ENCODE measurements at regions not wholly inside any gene's neighbourhood (a gene's known extent, or its start where the extent isn't known, plus 50 kb on each side); places are given as distances from the start of the nearest gene placed in this dataset.
"Not testable (repeated sequence)": the region's sequence is repeated elsewhere in the genome, so short reads cannot be mapped to it uniquely, and the experiment has no call there.

DNA sequence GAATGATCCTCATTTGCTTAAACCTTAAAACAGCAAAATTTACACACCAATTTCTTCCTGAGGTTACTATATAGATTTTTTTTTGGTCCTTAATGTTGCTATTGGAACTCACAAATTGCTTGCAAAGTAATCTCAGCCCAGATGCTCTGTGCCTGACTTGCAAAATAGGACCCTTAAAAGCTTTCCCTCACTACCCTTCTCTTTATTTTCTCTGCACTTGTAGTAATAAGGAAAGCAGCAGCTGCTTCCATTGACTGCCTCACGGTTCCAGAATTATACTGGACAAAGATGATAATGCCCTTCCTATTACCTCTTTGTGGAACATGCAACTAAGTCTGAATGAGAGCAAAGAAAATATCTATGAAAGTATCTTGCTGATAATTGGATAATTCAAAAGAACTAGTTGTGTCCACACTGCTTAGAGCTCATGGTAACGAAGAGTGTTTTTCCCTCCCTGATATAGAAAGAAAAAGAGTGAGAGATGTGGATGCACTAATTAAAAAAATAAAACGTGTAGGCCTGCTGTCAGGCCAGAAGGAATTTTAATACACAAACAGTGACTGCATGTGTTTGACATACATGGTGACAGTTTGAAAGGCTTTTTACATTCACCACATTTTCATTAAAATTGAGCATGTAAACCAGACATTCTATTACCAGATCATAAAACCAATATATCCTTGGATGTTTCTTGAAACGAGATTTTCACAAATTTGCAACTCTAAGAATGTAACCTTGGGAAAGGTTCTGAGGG, 783.1 kb downstream of the GBE1 start:
- no peak overlapping the region for H3K4me3 ChIP-seq (ENCODE audit: low read depth, low read length)
- H3K27ac ChIP-seq (ENCODE audit: low read depth): no peak overlapping the region
- WGBS: 36% methylated on average over 4 of the region's 4 CpGs
- no peaks in the 10 kb centered on the region for H3K4me1 ChIP-seq (ENCODE audit: insufficient read depth)
- H3K36me3 ChIP-seq (ENCODE audit: insufficient read depth): no peaks in the 10 kb centered on the region
- no peak for DNase-seq (ENCODE audit: extremely low spot score)

DNA sequence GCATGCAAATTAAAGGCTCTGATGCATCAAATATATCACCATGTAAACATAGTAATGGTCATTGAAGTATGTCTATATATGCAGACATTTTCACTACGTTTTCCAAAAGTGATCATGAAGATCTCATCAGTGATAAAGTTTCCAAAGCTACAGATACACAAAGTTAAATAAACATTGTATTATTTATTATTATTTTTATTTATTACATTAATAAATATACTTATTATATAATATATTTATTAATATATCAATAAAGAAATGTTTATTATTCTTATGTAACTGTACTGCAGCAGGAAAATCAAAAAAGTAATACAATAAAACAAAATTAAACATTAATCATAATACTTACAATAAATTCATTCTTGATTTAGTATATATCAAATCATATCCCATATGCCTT, 791.2 kb downstream of the GBE1 start:
- no peak overlapping the region for H3K4me3 ChIP-seq (ENCODE audit: low read depth, low read length)
- no peak for DNase-seq (ENCODE audit: extremely low spot score)
- no peaks in the 10 kb centered on the region for H3K36me3 ChIP-seq (ENCODE audit: insufficient read depth)
- WGBS: 72% methylated on average over 1 of the region's 1 CpG
- H3K27ac ChIP-seq (ENCODE audit: low read depth): no peak overlapping the region
- no peaks in the 10 kb centered on the region for H3K4me1 ChIP-seq (ENCODE audit: insufficient read depth)

DNA sequence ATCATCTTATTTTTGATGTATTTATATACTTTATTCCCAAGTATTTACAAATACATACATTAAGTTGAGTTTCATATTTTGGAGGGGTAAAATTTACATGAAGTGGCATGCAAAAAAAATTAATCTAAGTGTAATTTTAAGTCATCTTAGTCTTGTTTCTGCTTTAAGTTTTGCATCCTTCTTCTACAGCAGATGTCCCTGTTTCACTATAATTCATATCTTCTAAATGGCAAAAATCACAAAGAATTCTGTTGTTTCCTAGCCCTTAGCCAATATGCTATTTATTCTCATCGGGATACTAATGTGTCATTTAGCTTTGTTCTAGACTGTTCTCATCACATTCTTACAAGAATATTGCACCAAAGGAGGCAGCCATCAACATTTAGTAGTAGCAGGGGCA, 831.9 kb downstream of the GBE1 start:
- 95% methylated on average over 1 of the region's 1 CpG for WGBS
- Histone ChIP-seq H3K4me3 (ENCODE audit: low read depth, low read length) (no peak overlapping the region), H3K36me3 (ENCODE audit: insufficient read depth) (no peaks in the 10 kb centered on the region), H3K27ac (ENCODE audit: low read depth) (no peak overlapping the region), H3K4me1 (ENCODE audit: insufficient read depth) (no peaks in the 10 kb centered on the region)
- no peak for DNase-seq (ENCODE audit: extremely low spot score)

DNA sequence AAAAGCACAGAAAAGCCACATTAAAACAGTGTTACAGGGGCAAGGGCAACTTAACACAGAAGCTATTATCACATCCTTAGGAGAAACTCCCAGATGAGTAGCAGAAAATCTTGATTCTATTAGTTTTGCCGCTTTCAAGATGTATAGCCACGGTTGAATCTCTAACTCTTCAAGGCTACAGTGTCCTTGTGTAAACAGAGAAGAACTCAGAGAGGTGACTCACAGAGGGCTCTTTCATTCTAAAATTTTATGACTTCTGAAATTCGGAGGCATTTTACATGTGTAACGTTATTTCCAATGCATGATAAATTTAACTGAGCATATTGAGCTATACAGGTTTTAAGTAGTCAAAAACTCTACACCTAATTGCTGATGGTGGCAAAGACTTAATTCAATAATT, 846.6 kb downstream of the GBE1 start:
- Histone ChIP-seq H3K27ac (ENCODE audit: low read depth) (no peak overlapping the region), H3K36me3 (ENCODE audit: insufficient read depth) (no peaks in the 10 kb centered on the region), H3K4me1 (ENCODE audit: insufficient read depth) (no peaks in the 10 kb centered on the region), H3K4me3 (ENCODE audit: low read depth, low read length) (no peak overlapping the region)
- WGBS: 60% methylated on average over 4 of the region's 4 CpGs
- DNase-seq (ENCODE audit: extremely low spot score): no peak

DNA sequence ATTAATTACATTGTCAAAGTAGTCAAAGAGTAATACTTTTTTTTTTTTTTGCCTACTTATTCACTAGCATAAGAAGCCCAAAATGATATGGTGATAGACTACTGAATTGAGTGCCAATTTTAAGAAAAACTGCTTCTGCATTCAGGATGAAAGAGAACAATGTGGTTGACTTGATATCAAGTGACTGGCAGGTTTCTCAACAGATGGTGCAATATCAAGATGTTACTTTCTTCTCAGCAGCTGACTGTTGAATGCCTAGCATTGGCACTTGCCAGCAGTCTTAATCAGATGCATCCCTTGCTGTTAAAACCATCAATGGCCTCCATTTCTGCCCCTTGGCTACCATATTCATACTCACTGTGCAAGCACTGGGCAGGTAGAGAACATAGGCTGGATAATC, 863.2 kb downstream of the GBE1 start:
- Histone ChIP-seq H3K4me3 (ENCODE audit: low read depth, low read length) (no peak overlapping the region), H3K36me3 (ENCODE audit: insufficient read depth) (no peaks in the 10 kb centered on the region), H3K27ac (ENCODE audit: low read depth) (no peak overlapping the region)

DNA sequence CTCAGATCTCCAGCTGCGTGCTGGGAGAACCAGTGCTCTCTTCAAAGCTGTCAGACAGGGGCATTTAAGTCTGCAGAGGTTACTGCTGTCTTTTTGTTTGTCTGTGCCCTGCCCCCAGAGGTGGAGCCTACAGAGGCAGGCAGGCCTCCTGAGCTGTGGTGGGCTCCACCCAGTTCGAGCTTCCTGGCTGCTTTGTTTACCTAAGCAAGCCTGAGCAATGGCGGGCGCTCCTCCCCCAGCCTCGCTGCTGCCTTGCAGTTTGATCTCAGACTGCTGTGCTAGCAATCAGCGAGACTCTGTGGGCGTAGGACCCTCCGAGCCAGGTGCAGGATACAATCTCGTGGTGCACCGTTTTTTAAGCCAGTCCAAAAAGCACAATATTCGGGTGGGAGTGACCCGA, 864.4 kb downstream of the GBE1 start:
- not testable (repeated sequence) for H3K27ac ChIP-seq (ENCODE audit: low read depth); H3K4me1 ChIP-seq (ENCODE audit: insufficient read depth); H3K4me3 ChIP-seq (ENCODE audit: low read depth, low read length); H3K36me3 ChIP-seq (ENCODE audit: insufficient read depth); DNase-seq (ENCODE audit: extremely low spot score)
- WGBS: 78% methylated on average over 11 of the region's 12 CpGs

More for the DNA sequence above, 863.2 kb downstream of the GBE1 start:
- DNase-seq (ENCODE audit: extremely low spot score): no peak
- H3K4me1 ChIP-seq (ENCODE audit: insufficient read depth): no peaks in the 10 kb centered on the region

DNA sequence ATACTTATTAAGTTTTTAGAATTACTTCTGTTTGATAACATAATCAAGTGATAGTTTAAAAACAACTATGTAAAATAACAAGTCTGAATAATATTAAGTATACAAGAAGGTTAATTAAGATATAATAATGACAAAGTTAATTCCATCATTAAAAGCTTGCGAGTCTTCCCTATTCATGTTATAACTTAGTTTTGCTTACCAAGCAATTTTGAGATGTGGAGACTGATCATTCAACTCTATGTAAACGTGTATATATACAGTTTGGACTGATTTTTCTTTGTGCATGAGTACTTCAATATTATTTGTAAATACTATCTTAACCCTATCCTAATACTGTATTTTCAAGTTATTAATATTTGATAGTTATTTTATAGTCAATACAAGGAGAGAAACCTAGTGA, 870.9 kb downstream of the GBE1 start:
- H3K4me3 ChIP-seq (ENCODE audit: low read depth, low read length): no peak overlapping the region
- no peaks in the 10 kb centered on the region for H3K36me3 ChIP-seq (ENCODE audit: insufficient read depth)
- 80% methylated on average over 2 of the region's 2 CpGs for WGBS
- no peak overlapping the region for H3K27ac ChIP-seq (ENCODE audit: low read depth)
- no peaks in the 10 kb centered on the region for H3K4me1 ChIP-seq (ENCODE audit: insufficient read depth)
- DNase-seq (ENCODE audit: extremely low spot score): no peak

DNA sequence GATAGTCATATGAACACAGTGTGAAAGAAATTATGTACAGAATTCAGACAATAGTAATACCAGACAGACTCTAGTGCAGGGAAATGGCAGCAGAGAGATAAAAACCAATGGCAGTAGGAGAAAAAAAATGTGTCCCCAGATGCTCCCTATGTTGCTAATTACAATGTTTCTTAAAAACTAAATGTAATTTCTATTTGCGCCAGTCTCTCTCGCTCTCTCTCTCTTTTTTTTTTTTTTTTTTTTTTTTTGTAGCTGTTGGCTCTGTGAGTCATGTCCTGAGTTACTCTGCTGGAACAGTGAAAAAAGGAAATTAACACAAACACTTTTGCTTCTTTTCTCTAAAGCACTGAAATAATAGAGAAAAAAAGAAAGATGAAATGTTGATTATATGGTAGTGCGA, 871.9 kb downstream of the GBE1 start:
- DNase-seq (ENCODE audit: extremely low spot score): no peak
- no peak overlapping the region for H3K27ac ChIP-seq (ENCODE audit: low read depth)
- WGBS: 75% methylated on average over 3 of the region's 3 CpGs
- no peaks in the 10 kb centered on the region for H3K4me1 ChIP-seq (ENCODE audit: insufficient read depth)
- no peak overlapping the region for H3K4me3 ChIP-seq (ENCODE audit: low read depth, low read length)
- H3K36me3 ChIP-seq (ENCODE audit: insufficient read depth): no peaks in the 10 kb centered on the region

DNA sequence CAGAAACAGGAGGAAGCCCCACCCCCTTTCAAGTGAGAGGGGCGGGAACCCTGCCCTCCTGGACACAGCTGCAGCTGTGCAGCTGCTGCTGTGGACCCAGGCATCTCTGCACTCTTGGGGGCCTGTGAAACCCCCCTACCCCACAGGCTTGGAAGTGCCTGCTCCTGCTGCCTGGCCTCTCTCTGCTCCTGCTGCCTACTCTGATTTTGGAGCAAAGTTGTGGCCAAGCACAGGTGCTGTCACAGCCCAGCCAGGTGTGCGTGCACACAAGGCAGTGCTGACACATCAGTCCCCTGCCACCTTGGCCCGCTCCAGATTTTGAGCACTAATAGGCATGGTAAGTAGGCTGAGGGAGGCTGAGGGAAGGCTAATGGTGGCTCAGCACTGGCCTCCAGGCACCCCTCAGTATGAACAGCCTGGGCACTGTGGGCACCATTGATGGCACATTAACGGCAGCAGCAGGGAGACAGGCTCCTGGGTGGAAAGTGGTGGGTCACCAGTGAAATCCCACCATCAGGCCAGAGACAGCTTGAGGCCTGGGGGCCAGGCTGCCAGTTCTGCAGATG, 890.9 kb downstream of the GBE1 start:
- Histone ChIP-seq H3K27ac (ENCODE audit: low read depth) (no peak overlapping the region), H3K4me3 (ENCODE audit: low read depth, low read length) (no peak overlapping the region), H3K36me3 (ENCODE audit: insufficient read depth) (no peaks in the 10 kb centered on the region), H3K4me1 (ENCODE audit: insufficient read depth) (no peaks in the 10 kb centered on the region)
- DNase-seq (ENCODE audit: extremely low spot score): no peak
- 88% methylated on average over 4 of the region's 4 CpGs for WGBS

DNA sequence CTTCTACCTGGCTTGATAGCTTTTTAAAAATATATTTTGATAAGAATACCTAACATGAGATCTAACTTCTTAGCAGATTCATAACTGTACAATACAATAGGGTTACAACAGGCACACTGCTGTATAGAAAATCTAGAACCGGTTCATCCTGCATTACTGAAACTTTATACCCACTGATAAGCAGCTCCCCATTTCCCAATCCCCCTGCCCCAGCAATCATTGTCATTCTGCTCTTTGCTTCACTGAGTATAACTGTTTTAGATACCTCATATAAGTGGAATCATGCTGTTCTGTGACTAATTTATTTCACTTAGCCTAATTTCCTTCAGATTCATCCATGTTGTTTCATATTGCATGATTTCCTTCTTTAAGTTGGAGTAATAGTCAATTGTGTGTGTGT, 906.0 kb downstream of the GBE1 start:
- Histone ChIP-seq H3K36me3 (ENCODE audit: insufficient read depth) (no peaks in the 10 kb centered on the region), H3K27ac (ENCODE audit: low read depth) (no peak overlapping the region), H3K4me3 (ENCODE audit: low read depth, low read length) (no peak overlapping the region), H3K4me1 (ENCODE audit: insufficient read depth) (no peaks in the 10 kb centered on the region)
- DNase-seq (ENCODE audit: extremely low spot score): no peak
- 65% methylated on average over 1 of the region's 1 CpG for WGBS

DNA sequence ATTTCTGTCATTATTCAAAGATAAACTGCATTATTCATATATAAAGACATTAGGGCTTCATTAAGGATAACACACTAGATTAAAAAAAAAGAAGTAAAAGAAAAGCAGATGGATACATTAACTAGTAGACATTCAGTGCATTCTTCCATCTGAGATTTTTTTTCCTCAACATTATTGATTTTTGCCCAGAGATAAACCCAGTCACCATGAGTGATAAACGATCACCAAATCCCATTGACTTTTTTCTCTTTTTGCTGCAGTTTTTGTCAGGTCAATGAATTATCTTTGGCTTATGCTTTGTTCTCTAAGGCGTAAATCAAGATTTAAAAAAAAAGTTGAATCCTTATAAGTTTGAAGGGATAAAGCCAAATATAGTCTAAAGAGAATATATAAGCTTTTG, 925.0 kb downstream of the GBE1 start:
- no peaks in the 10 kb centered on the region for H3K36me3 ChIP-seq (ENCODE audit: insufficient read depth)
- DNase-seq (ENCODE audit: extremely low spot score): no peak
- no peak overlapping the region for H3K27ac ChIP-seq (ENCODE audit: low read depth)
- WGBS: 82% methylated on average over 2 of the region's 2 CpGs
- no peaks in the 10 kb centered on the region for H3K4me1 ChIP-seq (ENCODE audit: insufficient read depth)
- no peak overlapping the region for H3K4me3 ChIP-seq (ENCODE audit: low read depth, low read length)

DNA sequence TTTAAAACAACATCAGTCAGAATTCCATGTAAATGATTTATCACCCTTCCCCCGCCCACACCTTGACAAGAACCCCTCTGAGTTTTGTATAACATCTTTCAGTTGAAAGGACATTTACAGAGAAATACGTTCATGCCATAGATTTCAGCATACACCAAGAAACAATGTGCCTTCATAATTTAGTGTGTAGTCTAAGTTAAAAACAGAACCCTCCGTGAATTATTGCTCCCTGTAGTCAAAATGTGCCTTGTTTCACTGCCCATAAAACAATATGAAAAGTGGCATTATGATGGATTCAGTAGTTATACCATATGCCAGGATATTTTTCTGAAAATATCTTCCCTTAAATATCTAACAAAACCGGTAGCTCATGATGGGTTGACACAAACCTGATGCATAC, 953.9 kb downstream of the GBE1 start:
- H3K27ac ChIP-seq (ENCODE audit: low read depth): no peak overlapping the region
- no peak overlapping the region for H3K4me3 ChIP-seq (ENCODE audit: low read depth, low read length)
- no peaks in the 10 kb centered on the region for H3K36me3 ChIP-seq (ENCODE audit: insufficient read depth)
- H3K4me1 ChIP-seq (ENCODE audit: insufficient read depth): no peaks in the 10 kb centered on the region
- 74% methylated on average over 4 of the region's 4 CpGs for WGBS
- no peak for DNase-seq (ENCODE audit: extremely low spot score)

DNA sequence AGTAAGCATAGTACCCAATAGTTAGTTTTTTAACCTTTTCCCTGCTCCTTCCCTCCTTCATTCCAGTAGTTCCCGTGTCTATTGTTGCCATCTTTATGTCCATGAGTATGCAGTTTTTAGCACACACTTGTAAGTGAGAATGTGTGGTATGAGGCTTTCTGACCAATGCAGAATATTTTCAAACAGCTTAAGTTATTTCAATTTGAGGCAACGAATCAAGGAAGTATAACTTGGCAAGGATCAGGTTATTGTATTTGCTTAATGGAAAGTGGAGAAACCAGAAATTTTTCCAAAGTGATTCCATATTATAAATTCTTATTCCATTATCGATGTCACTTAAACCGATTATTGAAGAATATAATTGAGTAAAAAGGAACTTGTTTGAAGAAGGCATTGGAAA, 954.8 kb downstream of the GBE1 start:
- 73% methylated on average over 4 of the region's 4 CpGs for WGBS
- no peak for DNase-seq (ENCODE audit: extremely low spot score)
- no peaks in the 10 kb centered on the region for H3K36me3 ChIP-seq (ENCODE audit: insufficient read depth)
- no peaks in the 10 kb centered on the region for H3K4me1 ChIP-seq (ENCODE audit: insufficient read depth)
- H3K4me3 ChIP-seq (ENCODE audit: low read depth, low read length): no peak overlapping the region
- H3K27ac ChIP-seq (ENCODE audit: low read depth): no peak overlapping the region

DNA sequence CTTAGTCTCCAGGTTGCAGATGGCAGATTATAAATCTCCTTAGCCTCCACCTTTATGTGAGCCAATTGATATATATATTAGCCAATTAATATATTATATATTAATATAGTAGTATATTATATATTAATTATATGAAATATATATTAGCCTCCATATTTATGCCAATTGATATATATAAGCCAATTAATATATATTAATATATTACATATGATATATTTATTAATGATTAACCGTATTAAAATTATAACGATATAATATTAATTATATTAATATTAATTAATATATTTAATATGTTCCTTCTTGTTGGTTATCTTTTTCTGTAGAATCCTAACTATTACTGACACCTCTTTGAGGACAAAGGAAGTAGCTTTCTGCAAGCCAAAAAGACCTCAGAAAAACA, 972.5 kb downstream of the GBE1 start:
- Histone ChIP-seq H3K36me3 (ENCODE audit: insufficient read depth) (no peaks in the 10 kb centered on the region), H3K27ac (ENCODE audit: low read depth) (no peak overlapping the region), H3K4me1 (ENCODE audit: insufficient read depth) (no peaks in the 10 kb centered on the region), H3K4me3 (ENCODE audit: low read depth, low read length) (no peak overlapping the region)
- WGBS: 96% methylated on average over 2 of the region's 2 CpGs
- DNase-seq (ENCODE audit: extremely low spot score): no peak

DNA sequence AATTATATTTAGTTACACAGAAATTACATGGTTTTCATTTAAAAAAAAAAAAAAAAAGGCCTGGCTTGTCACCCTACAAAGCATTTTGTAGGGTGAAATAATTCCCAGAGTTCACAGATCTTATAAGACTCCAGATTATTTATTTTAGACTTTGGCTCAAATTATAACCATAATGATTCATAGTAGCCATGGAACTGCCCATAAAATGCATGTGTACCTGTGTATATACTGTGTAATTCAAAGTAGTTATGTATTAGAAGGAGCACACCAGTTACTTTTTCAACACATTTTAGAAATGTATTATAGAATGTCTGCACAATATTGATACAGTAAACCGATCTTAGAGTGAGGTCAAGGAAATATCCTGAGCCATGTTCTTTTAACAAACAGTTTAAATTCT, 975.6 kb downstream of the GBE1 start:
- Histone ChIP-seq H3K4me3 (ENCODE audit: low read depth, low read length) (no peak overlapping the region), H3K36me3 (ENCODE audit: insufficient read depth) (no peaks in the 10 kb centered on the region), H3K27ac (ENCODE audit: low read depth) (no peak overlapping the region), H3K4me1 (ENCODE audit: insufficient read depth) (no peaks in the 10 kb centered on the region)
- 86% methylated on average over 1 of the region's 1 CpG for WGBS
- DNase-seq (ENCODE audit: extremely low spot score): no peak
